ENCODE measurements at regions not wholly inside any gene's neighbourhood (a gene's known extent, or its start where the extent isn't known, plus 50 kb on each side); places are given as distances from the start of the nearest gene placed in this dataset.
"Not testable (repeated sequence)": the region's sequence is repeated elsewhere in the genome, so short reads cannot be mapped to it uniquely, and the experiment has no call there.

- DNase-seq, result not testable (repeated sequence)
These were observed 63.0 kb upstream of the MAP9 start for GRCh38 chr4:155439760-155440159.

DNA sequence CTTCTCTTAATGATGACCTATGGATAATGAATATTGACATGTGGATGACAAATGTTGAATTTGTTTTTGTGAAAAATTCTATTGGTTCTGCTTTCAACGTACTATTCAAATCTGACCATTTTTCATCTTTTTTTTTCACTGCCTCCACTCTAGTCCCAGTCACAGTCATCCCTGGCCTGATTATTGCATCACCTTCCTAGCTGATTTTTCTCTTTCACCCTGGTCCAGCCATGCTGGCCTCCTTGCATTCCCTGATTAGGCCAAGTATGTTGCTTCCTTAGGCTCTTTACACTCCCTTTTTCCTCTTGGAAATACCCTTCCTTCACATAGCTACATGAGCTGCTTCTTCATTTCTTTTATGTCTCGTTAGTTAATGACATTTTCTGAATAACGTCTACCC is 58.1 kb upstream of the MAP9 start:
- DNase-seq, result no peak

DNA sequence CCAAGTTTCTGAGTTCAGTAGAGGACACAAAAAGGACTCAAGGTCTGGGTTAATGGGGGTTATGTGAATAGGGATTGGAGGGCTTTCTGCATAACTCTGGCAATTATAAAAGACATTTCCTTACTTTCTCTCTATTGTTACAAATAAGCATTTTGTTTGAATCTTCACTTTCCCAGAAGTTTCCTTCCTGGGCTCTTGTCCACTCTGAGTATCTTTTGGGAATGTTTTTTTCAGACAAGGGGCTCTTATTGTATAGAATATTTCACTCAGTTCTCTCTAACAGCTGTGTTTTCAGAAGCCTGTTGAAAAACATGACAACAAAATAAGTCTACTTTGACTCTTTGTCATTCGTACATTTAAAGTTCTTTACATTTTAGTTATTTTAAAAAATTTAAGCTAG is 57.6 kb upstream of the MAP9 start:
- no peak for DNase-seq

- DNase-seq, result no peak
These were observed 57.0 kb upstream of the MAP9 start for GRCh38 chr4:155433636-155434360.

GRCh38 chr4:155430895-155431795 is 54.4 kb upstream of the MAP9 start:
- DNase-seq, result no peak

DNA sequence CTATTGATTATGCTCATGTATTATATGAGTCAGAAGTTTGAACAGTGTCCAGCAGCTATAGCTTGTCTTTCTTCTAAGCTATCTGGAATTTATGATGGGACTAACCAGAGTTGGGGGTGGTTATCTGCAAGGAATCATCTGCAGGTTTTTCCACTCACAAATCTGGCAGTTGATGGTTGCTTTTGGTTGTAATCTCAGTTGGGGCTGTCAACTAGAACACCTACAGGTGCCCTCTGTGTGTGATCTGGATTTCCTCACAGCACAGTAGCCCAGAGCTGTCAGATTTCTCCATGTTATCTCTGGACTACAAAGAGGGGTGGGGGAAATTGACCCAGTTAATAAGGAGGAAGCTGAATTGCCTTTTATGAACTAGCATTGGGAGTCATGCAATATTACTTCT is 51.4 kb upstream of the MAP9 start:
- DNase-seq, result no peak

GRCh38 chr4:155426953-155427352 is 50.2 kb upstream of the MAP9 start:
- no peak for DNase-seq

Data from NCI-H2171 treated with DMSO at 0.1 percent for 48 hours (cell line).